ENCODE measurements at regions not wholly inside any gene's neighbourhood (a gene's known extent, or its start where the extent isn't known, plus 50 kb on each side); places are given as distances from the start of the nearest gene placed in this dataset.
A peak's percentile ranks its signal among the peaks of the same experiment; 100 is the strongest.

DNA sequence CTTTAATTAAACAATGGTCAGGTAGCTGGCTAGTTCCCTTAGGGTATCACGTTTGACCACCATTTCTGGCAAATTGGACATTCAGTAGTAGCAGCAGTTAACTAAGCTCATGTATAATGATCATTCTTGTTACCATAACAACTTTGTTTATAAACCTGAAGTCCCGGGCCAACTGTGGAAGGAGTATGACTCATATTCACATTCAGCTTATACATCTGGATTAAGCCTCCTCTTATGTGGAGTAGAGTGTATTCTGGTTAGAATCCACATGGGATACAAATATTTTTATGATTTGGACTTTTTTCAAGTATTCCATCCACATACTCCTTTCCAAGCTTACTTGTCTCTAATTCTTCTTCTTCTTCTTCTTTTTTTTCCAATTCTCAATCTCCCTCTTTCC is 70.3 kb upstream of the ZSWIM2 start:
- peak; percentile 92 for ATAC-seq
- TF ChIP-seq ESRRG (CRISPR knock-in tag; IDR thresholded peaks at IDR 0.05) (no peak), ZFP3 (CRISPR knock-in tag; IDR thresholded peaks at IDR 0.05) (no peak)

- TF ChIP-seq ARNTL (CRISPR knock-in tag; IDR thresholded peaks at IDR 0.05; ENCODE audit: borderline replicate concordance, low read depth) (no peak), RARB (CRISPR knock-in tag; IDR thresholded peaks at IDR 0.05) (no peak), ZNF70 (CRISPR knock-in tag; IDR thresholded peaks at IDR 0.05) (no peak), OSR1 (CRISPR knock-in tag; IDR thresholded peaks at IDR 0.05) (no peak), ZFP3 (CRISPR knock-in tag; IDR thresholded peaks at IDR 0.05) (no peak), PPARA (CRISPR knock-in tag; IDR thresholded peaks at IDR 0.05; ENCODE audit: borderline replicate concordance) (no peak), TOX (CRISPR knock-in tag; IDR thresholded peaks at IDR 0.05; ENCODE audit: borderline replicate concordance) (no peak), ISL1 (CRISPR knock-in tag; IDR thresholded peaks at IDR 0.05) (no peak), CREB5 (CRISPR knock-in tag; IDR thresholded peaks at IDR 0.05; ENCODE audit: low read depth) (no peak), BACH2 (CRISPR knock-in tag; IDR thresholded peaks at IDR 0.05; ENCODE audit: borderline replicate concordance) (no peak), ZC3H10 (CRISPR knock-in tag; IDR thresholded peaks at IDR 0.05) (no peak), GLIS3 (CRISPR knock-in tag; IDR thresholded peaks at IDR 0.05) (no peak), CSRNP3 (CRISPR knock-in tag; IDR thresholded peaks at IDR 0.05) (no peak), CSDC2 (CRISPR knock-in tag; IDR thresholded peaks at IDR 0.05) (no peak), ZFP30 (CRISPR knock-in tag; IDR thresholded peaks at IDR 0.05) (no peak)
- TF ChIP-seq, protein P1, sequence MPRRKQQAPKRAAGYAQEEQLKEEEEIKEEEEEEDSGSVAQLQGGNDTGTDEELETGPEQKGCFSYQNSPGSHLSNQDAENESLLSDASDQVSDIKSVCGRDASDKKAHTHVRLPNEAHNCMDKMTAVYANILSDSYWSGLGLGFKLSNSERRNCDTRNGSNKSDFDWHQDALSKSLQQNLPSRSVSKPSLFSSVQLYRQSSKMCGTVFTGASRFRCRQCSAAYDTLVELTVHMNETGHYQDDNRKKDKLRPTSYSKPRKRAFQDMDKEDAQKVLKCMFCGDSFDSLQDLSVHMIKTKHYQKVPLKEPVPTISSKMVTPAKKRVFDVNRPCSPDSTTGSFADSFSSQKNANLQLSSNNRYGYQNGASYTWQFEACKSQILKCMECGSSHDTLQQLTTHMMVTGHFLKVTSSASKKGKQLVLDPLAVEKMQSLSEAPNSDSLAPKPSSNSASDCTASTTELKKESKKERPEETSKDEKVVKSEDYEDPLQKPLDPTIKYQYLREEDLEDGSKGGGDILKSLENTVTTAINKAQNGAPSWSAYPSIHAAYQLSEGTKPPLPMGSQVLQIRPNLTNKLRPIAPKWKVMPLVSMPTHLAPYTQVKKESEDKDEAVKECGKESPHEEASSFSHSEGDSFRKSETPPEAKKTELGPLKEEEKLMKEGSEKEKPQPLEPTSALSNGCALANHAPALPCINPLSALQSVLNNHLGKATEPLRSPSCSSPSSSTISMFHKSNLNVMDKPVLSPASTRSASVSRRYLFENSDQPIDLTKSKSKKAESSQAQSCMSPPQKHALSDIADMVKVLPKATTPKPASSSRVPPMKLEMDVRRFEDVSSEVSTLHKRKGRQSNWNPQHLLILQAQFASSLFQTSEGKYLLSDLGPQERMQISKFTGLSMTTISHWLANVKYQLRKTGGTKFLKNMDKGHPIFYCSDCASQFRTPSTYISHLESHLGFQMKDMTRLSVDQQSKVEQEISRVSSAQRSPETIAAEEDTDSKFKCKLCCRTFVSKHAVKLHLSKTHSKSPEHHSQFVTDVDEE (CRISPR knock-in tag; IDR thresholded peaks at IDR 0.05) = no peak
- no peak for ATAC-seq
Observed at GRCh38 chr2:186918495-186918894, 69.5 kb upstream of the ZSWIM2 start.

DNA sequence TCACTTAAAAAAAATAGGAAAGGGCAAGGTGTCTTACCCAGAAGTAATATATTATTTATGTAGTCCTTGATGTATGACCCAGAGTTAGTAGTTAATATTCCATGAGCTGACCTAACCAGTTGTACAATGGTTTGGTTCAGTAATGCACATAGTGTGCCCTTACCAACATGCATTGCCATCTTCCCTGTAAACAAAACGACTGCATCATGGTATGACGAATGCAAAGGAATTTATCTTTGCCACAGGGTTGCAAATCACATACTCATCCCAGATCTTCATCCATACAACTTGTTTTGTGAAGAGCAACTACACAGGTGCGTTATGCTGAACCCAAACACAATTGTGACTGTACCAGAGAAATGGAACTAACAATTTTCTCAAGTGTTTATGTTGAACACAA is 68.9 kb upstream of the ZSWIM2 start:
- TF ChIP-seq ZNF8 (CRISPR knock-in tag; IDR thresholded peaks at IDR 0.05) = no peak
- TF ChIP-seq ZNF565 (CRISPR knock-in tag; conservative IDR thresholded peaks at IDR 0.05; ENCODE audit: low read depth) = no peak
- TF ChIP-seq CSDC2 (CRISPR knock-in tag; IDR thresholded peaks at IDR 0.05) = no peak
- TF ChIP-seq OSR1 (CRISPR knock-in tag; IDR thresholded peaks at IDR 0.05) = no peak
- no peak for TF ChIP-seq TCF4 (CRISPR knock-in tag; IDR thresholded peaks at IDR 0.05; ENCODE audit: borderline replicate concordance)
- no peak for TF ChIP-seq ISL1 (CRISPR knock-in tag; IDR thresholded peaks at IDR 0.05)
- TF ChIP-seq, protein P2, sequence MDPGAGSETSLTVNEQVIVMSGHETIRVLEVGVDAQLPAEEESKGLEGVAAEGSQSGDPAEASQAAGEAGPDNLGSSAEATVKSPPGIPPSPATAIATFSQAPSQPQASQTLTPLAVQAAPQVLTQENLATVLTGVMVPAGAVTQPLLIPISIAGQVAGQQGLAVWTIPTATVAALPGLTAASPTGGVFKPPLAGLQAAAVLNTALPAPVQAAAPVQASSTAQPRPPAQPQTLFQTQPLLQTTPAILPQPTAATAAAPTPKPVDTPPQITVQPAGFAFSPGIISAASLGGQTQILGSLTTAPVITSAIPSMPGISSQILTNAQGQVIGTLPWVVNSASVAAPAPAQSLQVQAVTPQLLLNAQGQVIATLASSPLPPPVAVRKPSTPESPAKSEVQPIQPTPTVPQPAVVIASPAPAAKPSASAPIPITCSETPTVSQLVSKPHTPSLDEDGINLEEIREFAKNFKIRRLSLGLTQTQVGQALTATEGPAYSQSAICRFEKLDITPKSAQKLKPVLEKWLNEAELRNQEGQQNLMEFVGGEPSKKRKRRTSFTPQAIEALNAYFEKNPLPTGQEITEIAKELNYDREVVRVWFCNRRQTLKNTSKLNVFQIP (CRISPR knock-in tag; IDR thresholded peaks at IDR 0.05; ENCODE audit: borderline replicate concordance, low read depth) = no peak
- no peak for TF ChIP-seq CSRNP3 (CRISPR knock-in tag; IDR thresholded peaks at IDR 0.05)
- TF ChIP-seq, protein P3, sequence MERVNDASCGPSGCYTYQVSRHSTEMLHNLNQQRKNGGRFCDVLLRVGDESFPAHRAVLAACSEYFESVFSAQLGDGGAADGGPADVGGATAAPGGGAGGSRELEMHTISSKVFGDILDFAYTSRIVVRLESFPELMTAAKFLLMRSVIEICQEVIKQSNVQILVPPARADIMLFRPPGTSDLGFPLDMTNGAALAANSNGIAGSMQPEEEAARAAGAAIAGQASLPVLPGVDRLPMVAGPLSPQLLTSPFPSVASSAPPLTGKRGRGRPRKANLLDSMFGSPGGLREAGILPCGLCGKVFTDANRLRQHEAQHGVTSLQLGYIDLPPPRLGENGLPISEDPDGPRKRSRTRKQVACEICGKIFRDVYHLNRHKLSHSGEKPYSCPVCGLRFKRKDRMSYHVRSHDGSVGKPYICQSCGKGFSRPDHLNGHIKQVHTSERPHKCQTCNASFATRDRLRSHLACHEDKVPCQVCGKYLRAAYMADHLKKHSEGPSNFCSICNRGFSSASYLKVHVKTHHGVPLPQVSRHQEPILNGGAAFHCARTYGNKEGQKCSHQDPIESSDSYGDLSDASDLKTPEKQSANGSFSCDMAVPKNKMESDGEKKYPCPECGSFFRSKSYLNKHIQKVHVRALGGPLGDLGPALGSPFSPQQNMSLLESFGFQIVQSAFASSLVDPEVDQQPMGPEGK (CRISPR knock-in tag; IDR thresholded peaks at IDR 0.05; ENCODE audit: borderline replicate concordance) = no peak
- no peak for TF ChIP-seq PPARA (CRISPR knock-in tag; IDR thresholded peaks at IDR 0.05; ENCODE audit: borderline replicate concordance)

More for the DNA sequence above, 68.9 kb upstream of the ZSWIM2 start:
- no peak for ATAC-seq

Data from SK-N-SH treated with all-trans-retinoic acid at 6 μM for 48 hours (cell line).